HEK293 (cell line): ENCODE measurements at regions not wholly inside any gene's neighbourhood (a gene's known extent, or its start where the extent isn't known, plus 50 kb on each side); places are given as distances from the start of the nearest gene placed in this dataset.
A peak's percentile ranks its signal among the peaks of the same experiment; 100 is the strongest.

Source experiments
- CTCF ChIA-PET: fragments of 350-600 bp; formaldehyde crosslinking; extraction: SDS; loops from one replicate; lab custom pipeline; 2021; ENCODE audit warnings: antibody characterized with exemption; lab: Yijun Ruan, JAX
- POLR2A ChIA-PET: fragments of 300-600 bp; formaldehyde crosslinking; extraction: SDS; loops from one replicate; lab custom pipeline; 2020; ENCODE audit warnings: antibody characterized with exemption, inconsistent platforms; lab: Yijun Ruan, JAX
- H3K27ac ChIP-seq: fragments of 200-500 bp; sonication (Bioruptor generic); 2 replicates; pipeline ENCODE4 v1.5.1; 2014; ENCODE audit warnings: low read depth, low read length, control low read depth, inconsistent platforms; ENCODE audit errors: extremely low read depth
- H3K36me3 ChIP-seq, 2 experiments: fragments of 200-500 bp in 1 of 2; sonication (Bioruptor generic) in 1 of 2; 1 replicate in 1 of 2; 2 replicates in 1 of 2; pipeline ENCODE4 v1.5.1; 2014 to 2017; ENCODE audit warnings: inconsistent platforms in 2 of 2, low read length in 2 of 2; ENCODE audit not compliant: control insufficient read depth in 2 of 2, insufficient read depth in 1 of 2
- H3K4me1 ChIP-seq: fragments of 200-500 bp; sonication (Bioruptor generic); 2 replicates; pipeline ENCODE4 v1.5.1; 2014; ENCODE audit warnings: mild to moderate bottlenecking, low read length, inconsistent platforms; ENCODE audit not compliant: control insufficient read depth, insufficient read depth
- H3K4me3 ChIP-seq: 2 replicates; pipeline ENCODE4 v1.5.1; 2011; ENCODE audit warnings: low read depth, mild to moderate bottlenecking, control low read depth, low read length, moderate library complexity
- H3K9me3 ChIP-seq: fragments of 200-500 bp; sonication (Bioruptor generic); 2 replicates; pipeline ENCODE4 v1.5.1; 2014; ENCODE audit warnings: low read depth, low read length, inconsistent platforms; ENCODE audit not compliant: control insufficient read depth, insufficient read depth
- FEZF1 ChIP-seq: fragments of 450-650 bp; formaldehyde crosslinking; IDR thresholded peaks from 2 replicates; pipeline ENCODE4 v1.5.1; 2016; ENCODE audit warnings: missing biosample characterization, missing genetic modification characterization
- PATZ1 ChIP-seq: fragments of 450-650 bp; formaldehyde crosslinking; IDR thresholded peaks from 2 replicates; pipeline ENCODE4 v1.5.1; 2016; ENCODE audit warnings: missing biosample characterization, missing genetic modification characterization
- PBX3 ChIP-seq: sonication (generic); formaldehyde crosslinking; IDR thresholded peaks from 2 replicates; pipeline ENCODE4 v1.8.1; 2022; ENCODE audit warnings: mild to moderate bottlenecking, moderate library complexity, missing genetic modification reagents
- SCRT1 ChIP-seq: fragments of 450-650 bp; formaldehyde crosslinking; IDR thresholded peaks from 2 replicates; pipeline ENCODE4 v1.5.1; 2016; ENCODE audit warnings: missing biosample characterization, missing genetic modification characterization, borderline replicate concordance
- YY1 ChIP-seq: fragments of 450-650 bp; formaldehyde crosslinking; IDR thresholded peaks from 2 replicates; pipeline ENCODE4 v1.5.1; 2018; ENCODE audit warnings: missing biosample characterization, missing genetic modification characterization
- ZIC2 ChIP-seq: fragments of 450-650 bp; formaldehyde crosslinking; IDR thresholded peaks from 2 replicates; pipeline ENCODE4 v1.5.1; 2016; ENCODE audit warnings: missing biosample characterization, missing genetic modification characterization
- ZNF157 ChIP-seq: fragments of 450-650 bp; formaldehyde crosslinking; IDR thresholded peaks from 2 replicates; pipeline ENCODE4 v1.5.1; 2016; ENCODE audit warnings: missing biosample characterization, missing genetic modification characterization
- ZNF174 ChIP-seq: fragments of 450-650 bp; formaldehyde crosslinking; IDR thresholded peaks from 2 replicates; pipeline ENCODE4 v1.5.0; 2017; ENCODE audit warnings: missing biosample characterization, mild to moderate bottlenecking, missing genetic modification characterization
- ZNF18 ChIP-seq: fragments of 450-650 bp; formaldehyde crosslinking; IDR thresholded peaks from 2 replicates; pipeline ENCODE4 v1.5.1; 2016; ENCODE audit warnings: missing biosample characterization, missing genetic modification characterization
- ZNF2 ChIP-seq: fragments of 450-650 bp; formaldehyde crosslinking; IDR thresholded peaks from 2 replicates; pipeline ENCODE4 v1.5.1; 2016; ENCODE audit warnings: missing biosample characterization, missing genetic modification characterization
- ZNF600 ChIP-seq: fragments of 450-650 bp; formaldehyde crosslinking; IDR thresholded peaks from 2 replicates; pipeline ENCODE4 v1.5.1; 2016; ENCODE audit warnings: missing biosample characterization, missing genetic modification characterization
- ZNF621 ChIP-seq: fragments of 450-650 bp; formaldehyde crosslinking; IDR thresholded peaks from 2 replicates; pipeline ENCODE4 v1.5.1; 2017; ENCODE audit warnings: missing biosample characterization, missing genetic modification characterization
- ZNF692 ChIP-seq: fragments of 450-650 bp; formaldehyde crosslinking; IDR thresholded peaks from 2 replicates; pipeline ENCODE4 v1.5.1; 2016; ENCODE audit warnings: missing biosample characterization, missing genetic modification characterization

GRCh38 chr6:144894240-144894639 lies 609.1 kb downstream of the UTRN start (continued):
- TF ChIP-seq ZNF692 (tag by site-specific recombination) (no peak), PBX3 (CRISPR knock-in tag) (no peak)
- TF ChIP-seq, all 188 proteins: peak for 0

GRCh38 chr6:144895313-144896278 lies 610.5 kb downstream of the UTRN start:
- peaks cover 27% of the 10 kb centered on the region for H3K4me1 ChIP-seq
- no peaks in the 10 kb centered on the region for H3K36me3 ChIP-seq
- peak; percentile 87 for TF ChIP-seq ZIC2 (tag by site-specific recombination)
- TF ChIP-seq ZNF2 (tag by site-specific recombination) = no peak
- TF ChIP-seq ZNF621 = no peak
- TF ChIP-seq FEZF1 (tag by site-specific recombination) = peak; percentile 64
- ChIA-PET POLR2A (no interaction called here), CTCF (no interaction called here)
- no peak overlapping the region for H3K4me3 ChIP-seq
- peak overlapping the region; percentile 5; the same call in 1 of the 2 replicates for H3K27ac ChIP-seq
- H3K9me3 ChIP-seq = no peaks in the 10 kb centered on the region

GRCh38 chr6:144896289-144896688 lies 611.2 kb downstream of the UTRN start:
- Histone ChIP-seq H3K9me3 (no peaks in the 10 kb centered on the region), H3K4me3 (no peak overlapping the region), H3K4me1 (peaks cover 27% of the 10 kb centered on the region), H3K36me3 (no peaks in the 10 kb centered on the region), H3K27ac (peak overlapping the region; percentile 5; the same call in 1 of the 2 replicates)
- CTCF ChIA-PET = no interaction called here
- TF ChIP-seq ZNF600 (tag by site-specific recombination) (no peak), YY1 (no peak), ZNF157 (tag by site-specific recombination) (no peak), PATZ1 (tag by site-specific recombination) (no peak), SCRT1 (tag by site-specific recombination) (no peak), ZNF18 (tag by site-specific recombination) (no peak), ZNF174 (tag by site-specific recombination) (no peak)
- POLR2A ChIA-PET = no interaction called here
